Astrocyte of the spinal cord (primary cell): ENCODE measurements at regions not wholly inside any gene's neighbourhood (a gene's known extent, or its start where the extent isn't known, plus 50 kb on each side); places are given as distances from the start of the nearest gene placed in this dataset.

Source experiments
- DNase-seq: peaks from one replicate; pipeline ENCODE4 v3.0.0; 2011; ENCODE audit warnings: low read depth, low spot score
- H3K4me3 ChIP-seq: 2 replicates; pipeline ENCODE4 v1.5.1; 2011; ENCODE audit warnings: low read depth, mild to moderate bottlenecking, low read length, moderate library complexity
- CTCF ChIP-seq: IDR thresholded peaks from 2 replicates; pipeline ENCODE4 v1.5.1; 2012; ENCODE audit warnings: low read depth, mild to moderate bottlenecking, low read length, inconsistent platforms
- in situ Hi-C: cut with HindIII; loops from 2 replicates; pipeline ENCODE4 v1.10.0; 2017; ENCODE audit warnings: low sequenced_read_pairs

DNA sequence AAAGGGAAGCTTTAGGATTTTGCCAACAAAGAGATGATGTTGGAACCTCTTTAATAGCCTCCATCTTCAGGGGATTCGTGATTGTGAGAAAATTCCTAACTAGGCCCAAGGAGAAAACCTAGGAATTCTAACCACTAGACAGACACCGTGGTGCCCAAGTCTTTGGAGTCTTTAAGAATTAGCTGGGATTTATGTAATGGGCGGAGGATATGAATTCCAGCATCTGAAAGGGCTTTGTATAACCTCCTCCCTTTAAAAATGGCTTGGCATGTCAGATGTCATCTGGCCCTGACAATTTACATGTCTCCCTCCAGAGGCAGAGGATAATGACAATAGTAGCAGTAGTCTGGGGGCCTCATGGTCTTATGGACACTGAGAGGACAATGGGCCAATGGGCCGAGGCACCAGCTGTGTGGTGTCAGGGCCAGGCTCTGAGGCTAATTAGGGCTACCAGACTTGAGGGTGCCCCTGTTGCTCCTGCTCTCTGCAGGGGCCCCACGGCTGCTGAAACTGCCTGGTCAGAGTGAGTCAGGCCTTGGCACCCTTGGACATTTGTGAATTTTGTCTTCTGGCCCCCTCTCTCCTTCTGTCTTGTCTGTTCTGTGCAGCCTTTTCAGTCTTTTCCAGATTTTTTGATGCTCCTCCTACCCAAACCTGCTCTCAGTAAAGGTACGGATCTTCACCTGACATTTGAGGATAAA is 113.9 kb downstream of the EDN1 start:
- H3K4me3 ChIP-seq, result no peak overlapping the region
- in situ Hi-C loops, result no loop called here
- no peak for TF ChIP-seq CTCF
- DNase-seq, result no peak

DNA sequence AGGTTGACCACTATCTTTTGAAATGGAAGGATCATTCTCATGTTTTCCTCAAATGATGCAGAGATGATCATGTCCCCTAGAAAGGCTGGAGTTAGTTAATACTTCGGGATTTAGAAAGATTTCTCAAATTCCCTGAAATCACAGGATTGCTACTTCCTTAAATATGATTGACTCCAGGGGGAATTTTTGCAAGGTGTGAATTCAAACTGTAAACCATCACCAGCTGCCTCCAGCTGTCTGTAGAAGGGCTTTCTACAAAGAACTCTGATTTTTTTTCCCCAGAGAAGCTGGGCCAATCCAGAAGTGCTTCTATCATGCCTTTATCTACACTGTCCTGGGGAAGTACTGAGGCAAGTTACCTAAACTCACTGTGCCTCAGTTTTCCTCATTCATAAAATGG is 114.5 kb downstream of the EDN1 start:
- DNase-seq, result no peak
- TF ChIP-seq CTCF, result no peak
- in situ Hi-C loops, result no loop called here
- no peak overlapping the region for H3K4me3 ChIP-seq

DNA sequence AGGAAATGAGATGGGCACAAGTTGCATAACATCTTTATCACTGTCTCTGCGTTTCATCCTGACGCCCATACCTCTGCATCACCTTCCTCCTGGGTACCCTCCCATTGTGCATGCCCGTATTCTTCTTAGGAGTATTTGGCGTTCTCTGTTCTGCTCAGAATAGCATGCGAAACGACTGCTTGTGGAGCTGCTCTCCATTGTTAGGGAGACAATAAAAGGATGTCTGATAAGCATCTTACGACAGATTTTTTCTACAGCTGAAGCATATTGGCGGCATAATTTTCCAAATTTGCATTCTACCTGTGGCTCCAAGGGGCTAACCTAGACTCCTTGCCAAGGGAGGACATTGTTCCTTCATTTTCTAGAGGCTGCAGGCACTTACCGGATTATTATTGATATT is 118.6 kb downstream of the EDN1 start:
- TF ChIP-seq CTCF, result no peak
- no peak for DNase-seq
- no peak overlapping the region for H3K4me3 ChIP-seq
- in situ Hi-C loops, result no loop called here

DNA sequence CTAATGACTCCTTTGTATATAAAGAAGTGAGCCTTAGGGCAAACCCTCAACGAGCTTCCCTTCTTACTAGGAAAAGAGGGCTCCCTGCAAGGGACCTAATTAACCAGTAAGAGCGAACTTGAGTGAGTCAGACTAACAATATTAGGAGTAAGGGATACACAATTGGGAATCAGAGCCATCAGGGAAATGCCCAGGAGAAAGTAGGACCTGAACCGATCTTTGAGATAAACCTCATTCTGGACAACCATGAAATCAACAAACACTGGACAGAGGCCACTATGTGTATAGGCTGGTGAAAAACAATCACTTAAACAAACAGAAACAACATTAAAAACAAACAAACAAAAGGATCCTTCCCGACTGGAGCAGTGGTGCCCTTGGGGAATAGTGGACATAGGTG is 120.8 kb downstream of the EDN1 start:
- in situ Hi-C loops, result no loop called here

DNA sequence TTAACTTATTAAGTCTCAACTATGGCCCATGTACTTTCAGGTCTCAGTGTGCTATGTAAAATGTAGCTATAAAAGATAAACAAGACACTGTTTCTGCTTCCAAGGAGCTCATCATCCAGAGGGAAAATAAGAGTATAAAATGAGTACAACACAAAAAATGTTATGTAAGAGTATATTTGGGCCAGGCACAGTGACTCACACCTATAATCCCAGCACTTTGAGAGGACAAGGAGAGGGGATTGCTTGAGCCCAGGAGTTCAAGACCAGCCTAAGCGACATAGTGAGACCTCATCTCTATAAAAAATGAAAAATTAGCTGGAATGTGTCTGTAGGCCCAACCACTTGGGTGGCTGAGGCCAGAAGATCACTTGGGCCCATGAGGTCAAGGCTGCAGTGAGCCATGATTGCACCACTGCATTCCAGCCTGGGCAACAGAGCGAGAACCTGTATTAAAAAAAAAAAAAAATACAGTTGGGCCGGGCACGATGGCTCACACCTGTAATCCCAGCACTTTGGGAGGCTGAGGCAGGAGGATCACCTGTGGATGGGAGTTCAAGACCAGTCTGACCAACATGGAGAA is 124.0 kb downstream of the EDN1 start:
- in situ Hi-C loops, result no loop called here
- H3K4me3 ChIP-seq, result no peak overlapping the region
- TF ChIP-seq CTCF, result no peak
- DNase-seq, result no peak

More for the DNA sequence above, 120.8 kb downstream of the EDN1 start:
- no peak for TF ChIP-seq CTCF
- H3K4me3 ChIP-seq, result no peak overlapping the region
- DNase-seq, result no peak

- no peak for DNase-seq
- in situ Hi-C loops, result no loop called here
- TF ChIP-seq CTCF, result no peak
- H3K4me3 ChIP-seq, result no peak overlapping the region
These were observed 125.9 kb downstream of the EDN1 start for GRCh38 chr6:12415980-12416598.
